B cell (primary cell): ENCODE measurements at regions not wholly inside any gene's neighbourhood (a gene's known extent, or its start where the extent isn't known, plus 50 kb on each side); places are given as distances from the start of the nearest gene placed in this dataset.

ENCODE experiments used
- CTCF ChIP-seq: fragments of 200-600 bp; IDR thresholded peaks from one replicate; pipeline ENCODE4 v1.8.0; 2022; ENCODE audit warnings: antibody characterized with exemption, mild to moderate bottlenecking
- EZH2 ChIP-seq: IDR thresholded peaks from 2 replicates; pipeline ENCODE4 v1.6.1; 2012; ENCODE audit warnings: borderline replicate concordance, low read depth, mild to moderate bottlenecking, moderate library complexity, low read length; ENCODE audit not compliant: insufficient read depth, poor library complexity, severe bottlenecking

DNA sequence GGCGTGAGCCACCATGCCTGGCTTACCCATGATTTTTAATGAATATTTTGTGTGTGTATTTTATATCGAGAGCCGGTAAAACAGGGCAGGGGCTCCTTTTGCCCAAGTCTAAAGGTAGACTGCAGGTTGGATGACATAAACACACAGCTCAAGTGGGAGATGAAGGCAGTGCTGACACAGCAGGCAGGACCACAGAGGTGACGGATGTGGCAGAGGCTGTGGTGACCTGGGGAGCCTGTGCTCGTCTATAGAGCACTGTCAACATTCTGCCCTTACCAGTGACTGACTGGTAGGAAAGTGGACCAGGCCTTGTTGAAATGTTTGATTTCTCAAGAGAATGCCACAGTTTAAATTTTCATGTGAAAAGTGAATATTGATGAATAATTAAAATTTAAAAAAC lies 137.5 kb downstream of the ZFP64 start:
- TF ChIP-seq CTCF, result no peak
- no peak for TF ChIP-seq EZH2
